ENCODE measurements at regions not wholly inside any gene's neighbourhood (a gene's known extent, or its start where the extent isn't known, plus 50 kb on each side); places are given as distances from the start of the nearest gene placed in this dataset.

DNA sequence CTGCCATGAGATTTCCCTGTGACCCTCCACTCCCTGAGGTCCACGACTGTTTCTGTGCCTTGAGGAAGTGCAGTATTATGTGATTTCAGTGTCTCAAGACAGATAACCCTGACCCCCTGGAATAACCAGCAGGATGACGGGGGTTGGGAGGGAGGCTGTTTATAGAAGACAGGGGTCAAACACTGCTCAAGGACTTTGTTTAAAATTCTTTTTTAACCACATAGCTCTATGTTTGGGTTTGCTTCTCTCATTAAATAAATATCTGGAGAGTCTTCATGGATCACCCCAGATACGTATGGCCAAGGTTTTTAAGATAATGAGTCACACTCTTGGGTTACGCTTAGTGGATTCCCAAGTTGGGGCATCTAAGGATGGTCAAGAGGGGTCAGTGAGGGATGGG is 523.8 kb upstream of the TNP1 start:
- TF ChIP-seq, protein P1, sequence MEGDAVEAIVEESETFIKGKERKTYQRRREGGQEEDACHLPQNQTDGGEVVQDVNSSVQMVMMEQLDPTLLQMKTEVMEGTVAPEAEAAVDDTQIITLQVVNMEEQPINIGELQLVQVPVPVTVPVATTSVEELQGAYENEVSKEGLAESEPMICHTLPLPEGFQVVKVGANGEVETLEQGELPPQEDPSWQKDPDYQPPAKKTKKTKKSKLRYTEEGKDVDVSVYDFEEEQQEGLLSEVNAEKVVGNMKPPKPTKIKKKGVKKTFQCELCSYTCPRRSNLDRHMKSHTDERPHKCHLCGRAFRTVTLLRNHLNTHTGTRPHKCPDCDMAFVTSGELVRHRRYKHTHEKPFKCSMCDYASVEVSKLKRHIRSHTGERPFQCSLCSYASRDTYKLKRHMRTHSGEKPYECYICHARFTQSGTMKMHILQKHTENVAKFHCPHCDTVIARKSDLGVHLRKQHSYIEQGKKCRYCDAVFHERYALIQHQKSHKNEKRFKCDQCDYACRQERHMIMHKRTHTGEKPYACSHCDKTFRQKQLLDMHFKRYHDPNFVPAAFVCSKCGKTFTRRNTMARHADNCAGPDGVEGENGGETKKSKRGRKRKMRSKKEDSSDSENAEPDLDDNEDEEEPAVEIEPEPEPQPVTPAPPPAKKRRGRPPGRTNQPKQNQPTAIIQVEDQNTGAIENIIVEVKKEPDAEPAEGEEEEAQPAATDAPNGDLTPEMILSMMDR (conservative IDR thresholded peaks at IDR 0.05), result no peak
- no peak for TF ChIP-seq EZH2 (IDR thresholded peaks at IDR 0.05; ENCODE audit: low read depth)

Measured in PC-9 (cell line).